GM19239 (cell line): ENCODE measurements at regions not wholly inside any gene's neighbourhood (a gene's known extent, or its start where the extent isn't known, plus 50 kb on each side); places are given as distances from the start of the nearest gene placed in this dataset.

Source experiments
- DNase-seq: peaks from one replicate; pipeline ENCODE4 v3.0.0; 2011; ENCODE audit warnings: low spot score; ENCODE audit not compliant: insufficient read length
- FAIRE-seq: peaks from 2 replicates; lab custom pipeline; 2011; peaks lifted over from hg19 to GRCh38; lab: Jason Lieb, UNC

GRCh38 chr2:158011055-158011771 is 90.5 kb upstream of the UPP2 start:
- no peak for DNase-seq
- no peak for FAIRE-seq

- FAIRE-seq: no peak
- no peak for DNase-seq
These were observed 92.3 kb upstream of the UPP2 start for GRCh38 chr2:158009399-158009798.

GRCh38 chr2:158006961-158007719 is 94.5 kb upstream of the UPP2 start:
- FAIRE-seq (no peak), DNase-seq (no peak)

GRCh38 chr2:158004126-158004764 is 97.4 kb upstream of the UPP2 start:
- no peak for DNase-seq
- FAIRE-seq: no peak

- no peak for DNase-seq
- no peak for FAIRE-seq
These were observed 99.6 kb upstream of the UPP2 start for GRCh38 chr2:158002079-158002478.

- DNase-seq (no peak), FAIRE-seq (no peak)
These were observed 104.9 kb upstream of the UPP2 start for GRCh38 chr2:157996799-157997198.

- FAIRE-seq (no peak), DNase-seq (no peak)
These were observed 106.6 kb upstream of the UPP2 start for GRCh38 chr2:157995117-157995516.

- DNase-seq (no peak), FAIRE-seq (no peak)
These were observed 109.7 kb upstream of the UPP2 start for GRCh38 chr2:157991932-157992331.

GRCh38 chr2:157990173-157990572 is 111.5 kb upstream of the UPP2 start:
- FAIRE-seq (no peak), DNase-seq (no peak)

GRCh38 chr2:157989227-157989626 is 112.4 kb upstream of the UPP2 start:
- DNase-seq: no peak
- FAIRE-seq: no peak

GRCh38 chr2:157986761-157987160 is 110.6 kb upstream of the ACVR1 start:
- no peak for FAIRE-seq
- no peak for DNase-seq

GRCh38 chr2:157984866-157985265 is 108.7 kb upstream of the ACVR1 start:
- no peak for FAIRE-seq
- DNase-seq: no peak

- FAIRE-seq: no peak
- DNase-seq: no peak
These were observed 103.9 kb upstream of the ACVR1 start for GRCh38 chr2:157980020-157980419.

- DNase-seq: no peak
- FAIRE-seq: no peak
These were observed 95.6 kb upstream of the ACVR1 start for GRCh38 chr2:157971702-157972101.

- DNase-seq: no peak
- FAIRE-seq: no peak
These were observed 91.7 kb upstream of the ACVR1 start for GRCh38 chr2:157967856-157968255.

- FAIRE-seq (no peak), DNase-seq (no peak)
These were observed 83.1 kb upstream of the ACVR1 start for GRCh38 chr2:157959249-157959648.

- FAIRE-seq: no peak
- no peak for DNase-seq
These were observed 81.5 kb upstream of the ACVR1 start for GRCh38 chr2:157957596-157957995.

- FAIRE-seq (no peak), DNase-seq (no peak)
These were observed 76.4 kb upstream of the ACVR1 start for GRCh38 chr2:157952558-157952957.

- DNase-seq: no peak
- FAIRE-seq: no peak
These were observed 72.7 kb upstream of the ACVR1 start for GRCh38 chr2:157948856-157949255.

- DNase-seq: no peak
- no peak for FAIRE-seq
These were observed 70.9 kb upstream of the ACVR1 start for GRCh38 chr2:157946919-157947557.

- no peak for FAIRE-seq
- DNase-seq: no peak
These were observed 63.9 kb upstream of the ACVR1 start for GRCh38 chr2:157940024-157940423.
